ENCODE measurements at regions not wholly inside any gene's neighbourhood (a gene's known extent, or its start where the extent isn't known, plus 50 kb on each side); places are given as distances from the start of the nearest gene placed in this dataset.

GRCh38 chr1:172909606-172910326, 141.0 kb downstream of the TNFSF18 start:
- peaks cover 8% of the 10 kb centered on the region for H3K36me3 Mint-ChIP-seq (ENCODE audit: low read depth)
- H3K27ac Mint-ChIP-seq, result no peak overlapping the region
- CTCF ChIA-PET, result interaction anchor here (1.5 kb wide), 1 partner anchor 55 kb away, joined by 3 read pairs; no protein-coding TSS in a partner anchor
- peaks cover 22% of the 10 kb centered on the region for H3K4me1 Mint-ChIP-seq (ENCODE audit: low read depth)
- H3K4me3 Mint-ChIP-seq, result no peak overlapping the region
- H3K9me3 Mint-ChIP-seq, result peaks cover 19% of the 10 kb centered on the region
- TF ChIP-seq CTCF (IDR thresholded peaks at IDR 0.05), result no peak
- POLR2A ChIA-PET, result no interaction called here
- intact Hi-C loops (cut with micrococcal nuclease), result no loop called here
- no peaks in the 10 kb centered on the region for H3K27me3 Mint-ChIP-seq
- no peak for DNase-seq
- no peak for ATAC-seq

GRCh38 chr1:172912765-172913260, 137.9 kb downstream of the TNFSF18 start:
- H3K27me3 Mint-ChIP-seq, result no peaks in the 10 kb centered on the region
- H3K27ac Mint-ChIP-seq, result no peak overlapping the region
- ATAC-seq, result no peak
- no peaks in the 10 kb centered on the region for H3K4me1 Mint-ChIP-seq (ENCODE audit: low read depth)
- DNase-seq, result no peak
- ChIA-PET CTCF (interaction anchor here (0.6 kb wide), 1 partner anchor 112 kb away, joined by 3 read pairs; no protein-coding TSS in a partner anchor), POLR2A (no interaction called here)
- TF ChIP-seq CTCF (IDR thresholded peaks at IDR 0.05), result no peak
- intact Hi-C loops (cut with micrococcal nuclease), result no loop called here
- H3K4me3 Mint-ChIP-seq, result no peak overlapping the region
- H3K36me3 Mint-ChIP-seq (ENCODE audit: low read depth), result peaks cover 8% of the 10 kb centered on the region
- H3K9me3 Mint-ChIP-seq, result peaks cover 15% of the 10 kb centered on the region

GRCh38 chr1:172914501-172915144, 136.1 kb downstream of the TNFSF18 start:
- H3K27me3 Mint-ChIP-seq, result no peaks in the 10 kb centered on the region
- intact Hi-C loops (cut with micrococcal nuclease), result no loop called here
- no peaks in the 10 kb centered on the region for H3K4me1 Mint-ChIP-seq (ENCODE audit: low read depth)
- no peak overlapping the region for H3K4me3 Mint-ChIP-seq
- ATAC-seq, result no peak
- ChIA-PET CTCF (no interaction called here), POLR2A (no interaction called here)
- peaks cover 8% of the 10 kb centered on the region for H3K36me3 Mint-ChIP-seq (ENCODE audit: low read depth)
- no peak for TF ChIP-seq CTCF (IDR thresholded peaks at IDR 0.05)
- peaks cover 10% of the 10 kb centered on the region for H3K9me3 Mint-ChIP-seq
- DNase-seq, result no peak
- H3K27ac Mint-ChIP-seq, result no peak overlapping the region

DNA sequence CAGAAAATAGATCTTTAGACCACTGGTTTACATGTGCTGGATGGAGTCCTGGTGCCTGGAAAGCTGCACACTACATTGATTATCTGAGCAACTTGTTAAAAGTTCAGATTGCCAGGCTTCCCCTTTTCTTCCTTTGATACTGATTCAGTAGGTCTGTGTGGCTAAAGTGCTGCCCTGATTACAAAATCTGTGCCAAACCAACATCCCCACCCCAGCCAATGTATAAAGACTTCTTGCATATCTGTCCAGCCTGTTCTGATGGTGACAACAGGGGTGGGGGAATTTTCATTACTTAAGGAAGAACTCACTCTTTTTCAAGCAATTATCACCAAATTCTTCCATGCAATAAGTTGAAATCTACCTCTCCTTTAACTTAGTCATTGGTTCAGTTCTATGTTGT, 135.5 kb downstream of the TNFSF18 start:
- ATAC-seq, result no peak
- Mint-ChIP-seq H3K4me1 (ENCODE audit: low read depth) (no peaks in the 10 kb centered on the region), H3K27ac (no peak overlapping the region), H3K27me3 (no peaks in the 10 kb centered on the region), H3K36me3 (ENCODE audit: low read depth) (peaks cover 8% of the 10 kb centered on the region), H3K9me3 (peaks cover 10% of the 10 kb centered on the region), H3K4me3 (no peak overlapping the region)
- ChIA-PET CTCF (no interaction called here), POLR2A (no interaction called here)
- intact Hi-C loops (cut with micrococcal nuclease), result no loop called here
- TF ChIP-seq CTCF (IDR thresholded peaks at IDR 0.05), result no peak
- DNase-seq, result no peak

GRCh38 chr1:172916116-172916515, 134.6 kb downstream of the TNFSF18 start:
- Mint-ChIP-seq H3K4me1 (ENCODE audit: low read depth) (no peaks in the 10 kb centered on the region), H3K9me3 (peaks cover 10% of the 10 kb centered on the region), H3K27ac (no peak overlapping the region), H3K36me3 (ENCODE audit: low read depth) (peaks cover 8% of the 10 kb centered on the region), H3K4me3 (no peak overlapping the region), H3K27me3 (no peaks in the 10 kb centered on the region)
- POLR2A ChIA-PET, result no interaction called here
- ATAC-seq, result no peak
- CTCF ChIA-PET, result no interaction called here
- TF ChIP-seq CTCF (IDR thresholded peaks at IDR 0.05), result no peak
- no peak for DNase-seq
- intact Hi-C loops (cut with micrococcal nuclease), result no loop called here
